Naive thymus-derived CD4-positive, alpha-beta T cell (primary cell): ENCODE measurements at regions not wholly inside any gene's neighbourhood (a gene's known extent, or its start where the extent isn't known, plus 50 kb on each side); places are given as distances from the start of the nearest gene placed in this dataset.
A peak's percentile ranks its signal among the peaks of the same experiment; 100 is the strongest.
"Not testable (repeated sequence)": the region's sequence is repeated elsewhere in the genome, so short reads cannot be mapped to it uniquely, and the experiment has no call there.

ENCODE experiments used
- ATAC-seq: fragments of 150-1000 bp; cut with Tn5 transposase; 2 replicates; pipeline ENCODE4 v1.10.0; 2021; ENCODE audit warnings: mild to moderate bottlenecking, moderate library complexity
- CTCF ChIA-PET: fragments of 350-600 bp; sonication (Branson Sonifier 250); formaldehyde crosslinking; loops from one replicate; lab custom pipeline; 2021; ENCODE audit warnings: antibody characterized with exemption; lab: Charles Lee
- POLR2A ChIA-PET: fragments of 350-600 bp; sonication (Branson Sonifier 250); formaldehyde crosslinking; loops from one replicate; lab custom pipeline; 2021; ENCODE audit warnings: antibody characterized with exemption, inconsistent platforms; lab: Charles Lee
- DNase-seq, 9 donors: peaks; one replicate each; pipeline versions ENCODE4 v3.0.0 to v3.0.0-alpha.2; 2020 to 2022; ENCODE audit warnings: mixed read lengths in 1 of 9
- H3K27ac ChIP-seq: one replicate; pipeline ENCODE4 v1.7.0; 2013; ENCODE audit warnings: mild to moderate bottlenecking, low read depth, low read length, moderate library complexity
- H3K27me3 ChIP-seq, 2 donors: one replicate each; pipeline ENCODE4 v1.7.0; 2013; ENCODE audit warnings: low read length in 2 of 2, mild to moderate bottlenecking in 2 of 2, moderate library complexity in 2 of 2; ENCODE audit not compliant: control insufficient read depth in 2 of 2, insufficient read depth in 2 of 2
- H3K36me3 ChIP-seq, 3 experiments: 1 replicate in 2 of 3; 2 replicates in 1 of 3; pipeline ENCODE4 v1.7.0; 2013; ENCODE audit warnings: low read length in 3 of 3, mild to moderate bottlenecking in 3 of 3, moderate library complexity in 1 of 3; ENCODE audit not compliant: insufficient read depth in 3 of 3, control insufficient read depth in 2 of 3
- H3K4me1 ChIP-seq, 2 donors: one replicate each; pipeline ENCODE4 v1.7.0; 2013; ENCODE audit warnings: low read length in 2 of 2, mild to moderate bottlenecking in 2 of 2, moderate library complexity in 1 of 2; ENCODE audit not compliant: control insufficient read depth in 2 of 2, insufficient read depth in 2 of 2
- H3K4me3 ChIP-seq: 2 replicates; pipeline ENCODE4 v1.7.0; 2013; ENCODE audit warnings: mild to moderate bottlenecking, low read length
- H3K9me3 ChIP-seq, 3 experiments: 1 replicate in 2 of 3; 2 replicates in 1 of 3; pipeline ENCODE4 v1.7.0; 2013; ENCODE audit warnings: low read length in 3 of 3; ENCODE audit not compliant: control insufficient read depth in 2 of 3
- H3K27ac Mint-ChIP-seq, 9 donors: one replicate each; pipeline ENCODE4 v1.8.0; 2020 to 2022; ENCODE audit warnings: mixed read lengths in 9 of 9, mild to moderate bottlenecking in 8 of 9, moderate library complexity in 5 of 9, inconsistent platforms in 2 of 9
- H3K27me3 Mint-ChIP-seq, 5 donors: one replicate each; pipeline ENCODE4 v1.8.0; 2021 to 2022; ENCODE audit warnings: mixed read lengths in 5 of 5, mild to moderate bottlenecking in 1 of 5
- H3K36me3 Mint-ChIP-seq, 5 donors: one replicate each; pipeline ENCODE4 v1.8.0; 2020 to 2022; ENCODE audit warnings: mixed read lengths in 5 of 5, mild to moderate bottlenecking in 3 of 5, inconsistent platforms in 1 of 5
- H3K4me1 Mint-ChIP-seq, 7 donors: one replicate each; pipeline ENCODE4 v1.8.0; 2020 to 2022; ENCODE audit warnings: mixed read lengths in 7 of 7, mild to moderate bottlenecking in 3 of 7, inconsistent platforms in 1 of 7
- H3K4me3 Mint-ChIP-seq, 10 donors: one replicate each; pipeline ENCODE4 v1.8.0; 2020 to 2022; ENCODE audit warnings: mild to moderate bottlenecking in 10 of 10, mixed read lengths in 10 of 10, moderate library complexity in 6 of 10, inconsistent platforms in 2 of 10
- H3K9me3 Mint-ChIP-seq, 11 donors: one replicate each; pipeline ENCODE4 v1.8.0; 2020 to 2022; ENCODE audit warnings: mixed read lengths in 11 of 11, mild to moderate bottlenecking in 4 of 11, inconsistent platforms in 1 of 11, moderate library complexity in 1 of 11
- intact Hi-C, 2 donors: fragments of 100-400 bp; cut with micrococcal nuclease; formaldehyde crosslinking; loops; one replicate each; pipeline ENCODE4 v1.15.1; 2023

- H3K9me3 ChIP-seq, POLR2A ChIA-PET, H3K4me3 Mint-ChIP-seq, H3K4me1 Mint-ChIP-seq, intact Hi-C loops, CTCF ChIA-PET, H3K27ac Mint-ChIP-seq, H3K27me3 ChIP-seq, H3K4me3 ChIP-seq, DNase-seq, H3K27ac ChIP-seq, H3K36me3 ChIP-seq, H3K4me1 ChIP-seq, ATAC-seq: not testable (repeated sequence)
- H3K27me3 Mint-ChIP-seq: peaks cover 0 to 22% (median 12%) of the 10 kb centered on the region in 5 donors
- H3K9me3 Mint-ChIP-seq: peaks cover 0 to 20% (median 5%) of the 10 kb centered on the region in 11 donors
- H3K36me3 Mint-ChIP-seq: peaks cover 0 to 10% (median 0%) of the 10 kb centered on the region in 5 donors
Observed at GRCh38 chr11:121977914-121978313, 138.1 kb downstream of the BLID start.

- peaks cover 0 to 6% of the 10 kb centered on the region in 2 donors for H3K4me1 ChIP-seq
- ATAC-seq (no peak), DNase-seq (no peak)
- intact Hi-C loops: no loop called here
- no peaks in the 10 kb centered on the region for H3K27me3 ChIP-seq
- H3K4me1 Mint-ChIP-seq: peaks cover 0 to 13% (median 7%) of the 10 kb centered on the region in 7 donors
- H3K9me3 ChIP-seq: no peaks in the 10 kb centered on the region
- no peak overlapping the region for H3K4me3 Mint-ChIP-seq
- no peak overlapping the region for H3K4me3 ChIP-seq
- peaks cover 0 to 3% (median 0%) of the 10 kb centered on the region in 5 donors for H3K36me3 Mint-ChIP-seq
- CTCF ChIA-PET: no interaction called here
- H3K27ac Mint-ChIP-seq: no peak overlapping the region
- POLR2A ChIA-PET: no interaction called here
- H3K36me3 ChIP-seq: no peaks in the 10 kb centered on the region
- H3K27ac ChIP-seq: no peak overlapping the region
- H3K27me3 Mint-ChIP-seq: peaks cover 0 to 25% (median 15%) of the 10 kb centered on the region in 5 donors
- H3K9me3 Mint-ChIP-seq: peaks cover 0 to 19% (median 3%) of the 10 kb centered on the region in 11 donors
Observed at GRCh38 chr11:121968638-121969037, 147.4 kb downstream of the BLID start.

- H3K27me3 ChIP-seq: no peaks in the 10 kb centered on the region
- Mint-ChIP-seq H3K4me3 (no peak overlapping the region), H3K36me3 (peaks cover 0 to 3% (median 0%) of the 10 kb centered on the region in 5 donors), H3K27me3 (peaks cover 0 to 31% (median 14%) of the 10 kb centered on the region in 5 donors), H3K4me1 (peaks cover 0 to 21% (median 7%) of the 10 kb centered on the region in 7 donors), H3K9me3 (peaks cover 0 to 6% (median 0%) of the 10 kb centered on the region in 11 donors), H3K27ac (no peak overlapping the region)
- peaks cover 0 to 6% of the 10 kb centered on the region in 2 donors for H3K4me1 ChIP-seq
- H3K27ac ChIP-seq: no peak overlapping the region
- H3K4me3 ChIP-seq: no peak overlapping the region
- H3K36me3 ChIP-seq: no peaks in the 10 kb centered on the region
- CTCF ChIA-PET: no interaction called here
- H3K9me3 ChIP-seq: no peaks in the 10 kb centered on the region
- POLR2A ChIA-PET: no interaction called here
- DNase-seq (no peak), ATAC-seq (no peak)
- intact Hi-C loops: no loop called here
Observed at GRCh38 chr11:121967131-121967704, 148.8 kb downstream of the BLID start.

- ChIA-PET CTCF (no interaction called here), POLR2A (no interaction called here)
- peaks cover 0 to 21% (median 7%) of the 10 kb centered on the region in 7 donors for H3K4me1 Mint-ChIP-seq
- no peak overlapping the region for H3K27ac Mint-ChIP-seq
- DNase-seq: no peak
- peaks cover 0 to 25% (median 11%) of the 10 kb centered on the region in 5 donors for H3K27me3 Mint-ChIP-seq
- no peak for ATAC-seq
- H3K36me3 Mint-ChIP-seq: peaks cover 0 to 3% (median 0%) of the 10 kb centered on the region in 5 donors
- intact Hi-C loops: no loop called here
- no peaks in the 10 kb centered on the region for H3K27me3 ChIP-seq
- H3K9me3 ChIP-seq: no peaks in the 10 kb centered on the region
- H3K27ac ChIP-seq: no peak overlapping the region
- no peaks in the 10 kb centered on the region for H3K36me3 ChIP-seq
- no peak overlapping the region for H3K4me3 Mint-ChIP-seq
- peaks cover 0 to 6% of the 10 kb centered on the region in 2 donors for H3K4me1 ChIP-seq
- H3K4me3 ChIP-seq: no peak overlapping the region
- H3K9me3 Mint-ChIP-seq: peaks cover 0 to 4% (median 0%) of the 10 kb centered on the region in 11 donors
Observed at GRCh38 chr11:121965330-121965729, 150.7 kb downstream of the BLID start.

- H3K36me3 ChIP-seq: no peaks in the 10 kb centered on the region
- H3K4me1 ChIP-seq: peaks cover 0 to 6% of the 10 kb centered on the region in 2 donors
- peaks cover 0 to 3% (median 0%) of the 10 kb centered on the region in 5 donors for H3K36me3 Mint-ChIP-seq
- no peak overlapping the region for H3K4me3 ChIP-seq
- H3K9me3 ChIP-seq: no peaks in the 10 kb centered on the region
- peaks cover 0 to 25% (median 10%) of the 10 kb centered on the region in 5 donors for H3K27me3 Mint-ChIP-seq
- ATAC-seq: no peak
- peaks cover 0 to 21% (median 7%) of the 10 kb centered on the region in 7 donors for H3K4me1 Mint-ChIP-seq
- H3K27ac ChIP-seq: no peak overlapping the region
- H3K27ac Mint-ChIP-seq: peak overlapping the region in 1 of 9 donors; percentile 27
- DNase-seq: peak in 2 of 9 donors; percentile 11 to 27
- ChIA-PET CTCF (no interaction called here), POLR2A (no interaction called here)
- no peaks in the 10 kb centered on the region for H3K27me3 ChIP-seq
- H3K9me3 Mint-ChIP-seq: peaks cover 0 to 4% (median 0%) of the 10 kb centered on the region in 11 donors
- no peak overlapping the region for H3K4me3 Mint-ChIP-seq
- intact Hi-C loops: no loop called here
Observed at GRCh38 chr11:121964591-121964990, 151.4 kb downstream of the BLID start.

- H3K9me3 Mint-ChIP-seq, H3K36me3 Mint-ChIP-seq, intact Hi-C loops, DNase-seq, H3K27me3 ChIP-seq, H3K4me3 ChIP-seq, POLR2A ChIA-PET, CTCF ChIA-PET, H3K27ac ChIP-seq, H3K36me3 ChIP-seq, H3K4me3 Mint-ChIP-seq, ATAC-seq, H3K27ac Mint-ChIP-seq, H3K4me1 ChIP-seq, H3K9me3 ChIP-seq: not testable (repeated sequence)
- H3K4me1 Mint-ChIP-seq: peaks cover 0 to 21% (median 7%) of the 10 kb centered on the region in 7 donors
- peaks cover 0 to 26% (median 10%) of the 10 kb centered on the region in 5 donors for H3K27me3 Mint-ChIP-seq
Observed at GRCh38 chr11:121963846-121964245, 152.2 kb downstream of the BLID start.

- CTCF ChIA-PET: no interaction called here
- no peaks in the 10 kb centered on the region for H3K36me3 ChIP-seq
- H3K4me3 ChIP-seq: no peak overlapping the region
- no peaks in the 10 kb centered on the region for H3K9me3 Mint-ChIP-seq
- H3K27me3 Mint-ChIP-seq: peaks cover 2 to 17% (median 7%) of the 10 kb centered on the region in 5 donors
- no peaks in the 10 kb centered on the region for H3K27me3 ChIP-seq
- no peak overlapping the region for H3K27ac ChIP-seq
- no peak overlapping the region for H3K4me3 Mint-ChIP-seq
- intact Hi-C loops: no loop called here
- no peaks in the 10 kb centered on the region for H3K9me3 ChIP-seq
- H3K27ac Mint-ChIP-seq: no peak overlapping the region
- peaks cover 0 to 21% (median 7%) of the 10 kb centered on the region in 7 donors for H3K4me1 Mint-ChIP-seq
- H3K36me3 Mint-ChIP-seq: no peaks in the 10 kb centered on the region
- no peak for ATAC-seq
- POLR2A ChIA-PET: no interaction called here
- DNase-seq: no peak
- peaks cover 0 to 6% of the 10 kb centered on the region in 2 donors for H3K4me1 ChIP-seq
Observed at GRCh38 chr11:121961321-121961801, 154.7 kb downstream of the BLID start.
